K562 (cell line): ENCODE measurements at regions not wholly inside any gene's neighbourhood (a gene's known extent, or its start where the extent isn't known, plus 50 kb on each side); places are given as distances from the start of the nearest gene placed in this dataset.

Experiments used
- ATAC-seq: fragments of 200-7000 bp; cut with Tn5 transposase; 3 replicates; pipeline ENCODE4 v1.9.1; 2020; ENCODE audit warnings: moderate library complexity
- BruUV-seq: library from RNA; stranded (reverse); fragments of 400-500 nt; replicated peaks from 2 replicates; lab custom pipeline; 2021; lab: Mats Ljungman, UMichigan
- CTCF ChIA-PET: fragments of 300-600 bp; formaldehyde crosslinking; extraction: SDS; loops from one replicate; lab custom pipeline; 2021; ENCODE audit warnings: low intra/inter-chr PET ratio; lab: Yijun Ruan, JAX
- POLR2A ChIA-PET: fragments of 300-600, 350-650 bp; sonication (Branson Sonifier 250); formaldehyde crosslinking; extraction: SDS; loops from one replicate; lab custom pipeline; 2021; ENCODE audit warnings: antibody characterized with exemption, inconsistent platforms; lab: Yijun Ruan, JAX
- DNase-seq, 4 experiments: peaks; one replicate each; pipeline versions ENCODE4 v3.0.0 to v3.0.0-alpha.2; 2011 to 2018; ENCODE audit warnings: low spot score in 3 of 4, mixed read lengths in 3 of 4; ENCODE audit errors: extremely low read depth in 1 of 4
- FAIRE-seq: peaks from 2 replicates; lab custom pipeline; 2011; peaks lifted over from hg19 to GRCh38; lab: Jason Lieb, UNC
- H2AFZ ChIP-seq: 2 replicates; pipeline ENCODE4 v1.6.0; 2011; ENCODE audit warnings: low read depth, low read length, control low read depth, inconsistent platforms
- H3K27ac ChIP-seq: fragments of 200-600 bp; 3 replicates; pipeline ENCODE4 v1.8.0; 2011; ENCODE audit warnings: low read depth, mild to moderate bottlenecking, control low read depth, inconsistent platforms, low read length, moderate library complexity, mixed read lengths; ENCODE audit errors: extremely low read depth
- H3K27me3 ChIP-seq, 2 experiments: fragments of 300-600 bp in 1 of 2; 2 replicates in 1 of 2; 3 replicates in 1 of 2; pipeline versions ENCODE4 v1.6.0 to v1.8.0; 2011; ENCODE audit warnings: inconsistent platforms in 2 of 2, low read length in 2 of 2, mild to moderate bottlenecking in 1 of 2, mixed read lengths in 1 of 2, moderate library complexity in 1 of 2; ENCODE audit not compliant: control insufficient read depth in 2 of 2, insufficient read depth in 2 of 2
- H3K36me3 ChIP-seq: fragments of 300-600 bp; 3 replicates; pipeline ENCODE4 v1.8.0; 2011; ENCODE audit warnings: mild to moderate bottlenecking, low read length, inconsistent platforms; ENCODE audit not compliant: control insufficient read depth, insufficient read depth
- H3K4me1 ChIP-seq, 2 experiments: fragments of 200-600 bp in 1 of 2; replicated peaks in 1 of 2; 2 replicates in 1 of 2; 3 replicates in 1 of 2; pipeline versions ENCODE4 v1.5.1 to v1.8.0; 2011; ENCODE audit warnings: inconsistent platforms in 2 of 2, low read length in 2 of 2, mild to moderate bottlenecking in 1 of 2, mixed read lengths in 1 of 2, moderate library complexity in 1 of 2; ENCODE audit not compliant: control insufficient read depth in 2 of 2, insufficient read depth in 2 of 2
- H3K4me2 ChIP-seq: 2 replicates; pipeline ENCODE4 v1.6.1; 2011; ENCODE audit warnings: low read length, control low read depth, inconsistent platforms, mixed read lengths; ENCODE audit not compliant: insufficient read depth
- H3K4me3 ChIP-seq: fragments of 200-600 bp; sonication (generic), shearing (Covaris generic); 2 replicates; pipeline ENCODE4 v1.5.1; 2016; ENCODE audit warnings: control low read depth, inconsistent platforms
- H3K79me2 ChIP-seq: fragments of 200-600 bp; 3 replicates; pipeline ENCODE4 v1.8.0; 2011; ENCODE audit warnings: low read length, inconsistent platforms; ENCODE audit not compliant: control insufficient read depth, insufficient read depth
- H3K9ac ChIP-seq, 2 experiments: 2 replicates each; pipeline versions ENCODE4 v1.6.0 to v1.6.1; 2011; ENCODE audit warnings: low read depth in 2 of 2, low read length in 2 of 2, control low read depth in 1 of 2, inconsistent platforms in 1 of 2, mild to moderate bottlenecking in 1 of 2, mixed read lengths in 1 of 2; ENCODE audit not compliant: insufficient read depth in 1 of 2
- H3K9me1 ChIP-seq: one replicate; pipeline ENCODE4 v1.6.0; 2011; ENCODE audit warnings: inconsistent platforms, mild to moderate bottlenecking, low read length, moderate library complexity; ENCODE audit not compliant: control insufficient read depth, insufficient read depth
- H3K9me3 ChIP-seq: replicated peaks from 2 replicates; pipeline ENCODE4 v1.5.1; 2011; ENCODE audit warnings: low read depth, low read length, inconsistent platforms; ENCODE audit not compliant: control insufficient read depth, insufficient read depth
- H4K20me1 ChIP-seq: replicated peaks from 2 replicates; pipeline ENCODE4 v1.6.1; 2011; ENCODE audit warnings: low read length, inconsistent platforms, mixed read lengths; ENCODE audit not compliant: control insufficient read depth, insufficient read depth
- KDM2B ChIP-seq: fragments of 250-450 bp; sonication (Bioruptor Pico); IDR thresholded peaks from 2 replicates; pipeline ENCODE4 v1.8.0; 2021; ENCODE audit warnings: mild to moderate bottlenecking, moderate library complexity
- MTF1 ChIP-seq: fragments of 250-450 bp; sonication (Bioruptor Pico); IDR thresholded peaks from 2 replicates; pipeline ENCODE4 v1.9.0; 2021; ENCODE audit warnings: moderate library complexity, mild to moderate bottlenecking, inconsistent platforms, borderline replicate concordance
- NR4A1 ChIP-seq, 2 experiments: fragments of 250-450 bp in 1 of 2; fragments of 450-650 bp in 1 of 2; sonication (Bioruptor Pico) in 1 of 2; IDR thresholded peaks; 2 replicates each; pipeline versions ENCODE4 v1.4.0 to v1.6.1; 2016 to 2020; ENCODE audit warnings: mild to moderate bottlenecking in 2 of 2, missing compliant biosample characterization in 1 of 2, missing genetic modification characterization in 1 of 2, moderate library complexity in 1 of 2
- PTRF ChIP-seq: fragments of 450-650 bp; IDR thresholded peaks from 2 replicates; pipeline ENCODE4 v1.6.1; 2016; ENCODE audit warnings: mild to moderate bottlenecking, missing genetic modification characterization, missing compliant biosample characterization
- PYGO2 ChIP-seq: fragments of 450-650 bp; IDR thresholded peaks from 2 replicates; pipeline ENCODE4 v1.6.1; 2016; ENCODE audit warnings: mild to moderate bottlenecking, missing genetic modification characterization, moderate library complexity, missing compliant biosample characterization
- SRSF3 ChIP-seq: fragments of 200-400 bp; formaldehyde crosslinking; IDR thresholded peaks from 2 replicates; pipeline ENCODE4 v1.6.1; 2016; ENCODE audit warnings: mild to moderate bottlenecking, low read length, moderate library complexity; ENCODE audit not compliant: insufficient read depth
- TOE1 ChIP-seq, 2 experiments: fragments of 450-650 bp in 1 of 2; sonication (generic) in 1 of 2; formaldehyde crosslinking in 1 of 2; IDR thresholded peaks; 2 replicates each; pipeline versions ENCODE4 v1.7.1 to v1.8.0; 2016 to 2022; ENCODE audit warnings: borderline replicate concordance in 2 of 2, mild to moderate bottlenecking in 2 of 2, antibody characterized with exemption in 1 of 2, inconsistent platforms in 1 of 2, low read depth in 1 of 2, missing genetic modification reagents in 1 of 2, moderate library complexity in 1 of 2
- ZNF184 ChIP-seq: sonication (generic); formaldehyde crosslinking; IDR thresholded peaks from 2 replicates; pipeline ENCODE4 v1.5.0; 2020; ENCODE audit warnings: missing genetic modification reagents
- ZNF445 ChIP-seq: fragments of 250-450 bp; sonication (Bioruptor Pico); IDR thresholded peaks from 2 replicates; pipeline ENCODE4 v1.4.0; 2020; ENCODE audit warnings: low read depth, mild to moderate bottlenecking, moderate library complexity
- ZSCAN32 ChIP-seq: fragments of 450-650 bp; formaldehyde crosslinking; IDR thresholded peaks from 2 replicates; pipeline ENCODE4 v1.4.0; 2020; ENCODE audit warnings: mild to moderate bottlenecking, moderate library complexity
- WGBS: fragments of 100-300 bp; shearing (Covaris generic); methylation state at CpG from one replicate; pipeline ENCODE4 v1.1.6; 2016; ENCODE audit warnings: low coverage, mixed read lengths; ENCODE audit not compliant: insufficient coverage; ENCODE audit errors: missing lambda C conversion rate; 5-methylcytosine and 5-hydroxymethylcytosine counted together
- in situ Hi-C: fragments of 300-500 bp; cut with MboI; formaldehyde crosslinking; loops from 4 replicates; pipeline ENCODE4 v1.15.0; 2018; ENCODE audit warnings: inconsistent platforms, mixed read lengths
- intact Hi-C: fragments of 100-400 bp; cut with micrococcal nuclease; formaldehyde crosslinking; loops from 2 replicates; pipeline ENCODE4 v1.14.2; 2022
- TF ChIP-seq, protein P1 (sequence below), 2 experiments: fragments of 450-650 bp; IDR thresholded peaks; 2 replicates each; pipeline ENCODE4 v1.6.1; 2016; ENCODE audit warnings: mild to moderate bottlenecking in 2 of 2, borderline replicate concordance in 1 of 2, low read depth in 1 of 2, moderate library complexity in 1 of 2

DNA sequence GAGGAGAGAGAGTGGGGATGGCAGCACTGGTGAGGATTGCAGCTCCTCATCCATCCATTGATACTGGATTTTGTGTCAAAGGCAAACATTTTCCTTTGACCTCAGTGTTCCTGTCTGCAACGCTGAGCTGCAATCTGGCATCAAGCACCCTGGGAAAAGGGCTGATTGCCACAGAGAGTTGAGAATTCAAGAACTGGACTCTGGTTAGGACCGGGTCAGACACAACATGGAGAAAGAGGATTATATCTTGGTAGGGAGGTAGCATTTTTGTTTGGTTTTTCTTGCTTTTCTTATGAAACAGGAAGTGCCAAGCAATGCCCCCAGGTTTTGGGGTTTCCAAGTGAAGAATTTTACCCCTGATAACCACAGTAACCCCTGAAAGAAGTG is 81.9 kb upstream of the PKDCC start:
- H3K79me2 ChIP-seq = no peaks in the 10 kb centered on the region
- ATAC-seq (no peak), FAIRE-seq (no peak), DNase-seq (no peak)
- no peaks in the 10 kb centered on the region for H3K4me1 ChIP-seq
- H3K9me3 ChIP-seq = no peaks in the 10 kb centered on the region
- intact Hi-C loops (no loop called here), in situ Hi-C loops (no loop called here)
- H3K36me3 ChIP-seq = no peaks in the 10 kb centered on the region
- H3K9me1 ChIP-seq = no peaks in the 10 kb centered on the region
- H3K4me3 ChIP-seq = no peak overlapping the region
- no peak overlapping the region for H3K4me2 ChIP-seq
- ChIA-PET CTCF (no interaction called here), POLR2A (interaction anchor here (0.7 kb wide), 1 partner anchor 297 kb away, joined by 3 read pairs; no protein-coding TSS in a partner anchor)
- no peak overlapping the region for H3K9ac ChIP-seq
- no TSS peak for BruUV-seq
- 0% methylated on average over 2 of the region's 2 CpGs for WGBS
- H3K27me3 ChIP-seq = peaks cover 5 to 35% of the 10 kb centered on the region in 2 experiments; a peak in 4 of 5 replicates
- H2AFZ ChIP-seq = no peak overlapping the region
- H4K20me1 ChIP-seq = peaks cover 3% of the 10 kb centered on the region; the same call in 1 of the 2 replicates
- TF ChIP-seq MTF1 (CRISPR knock-in tag) (no peak), TOE1 (IDR thresholded peaks at IDR 0.05; ENCODE audit: borderline replicate concordance) (no peak), TOE1 (CRISPR knock-in tag; IDR thresholded peaks at IDR 0.05; ENCODE audit: borderline replicate concordance, low read depth) (no peak), PTRF (tag) (no peak), KDM2B (CRISPR knock-in tag) (no peak), PYGO2 (tag) (no peak), ZSCAN32 (CRISPR knock-in tag) (no peak), ZNF445 (CRISPR knock-in tag) (no peak), NR4A1 (CRISPR knock-in tag; IDR thresholded peaks at IDR 0.05) (no peak), NR4A1 (tag; IDR thresholded peaks at IDR 0.05) (no peak), SRSF3 (no peak), ZNF184 (CRISPR knock-in tag) (no peak)
- TF ChIP-seq, protein P1, sequence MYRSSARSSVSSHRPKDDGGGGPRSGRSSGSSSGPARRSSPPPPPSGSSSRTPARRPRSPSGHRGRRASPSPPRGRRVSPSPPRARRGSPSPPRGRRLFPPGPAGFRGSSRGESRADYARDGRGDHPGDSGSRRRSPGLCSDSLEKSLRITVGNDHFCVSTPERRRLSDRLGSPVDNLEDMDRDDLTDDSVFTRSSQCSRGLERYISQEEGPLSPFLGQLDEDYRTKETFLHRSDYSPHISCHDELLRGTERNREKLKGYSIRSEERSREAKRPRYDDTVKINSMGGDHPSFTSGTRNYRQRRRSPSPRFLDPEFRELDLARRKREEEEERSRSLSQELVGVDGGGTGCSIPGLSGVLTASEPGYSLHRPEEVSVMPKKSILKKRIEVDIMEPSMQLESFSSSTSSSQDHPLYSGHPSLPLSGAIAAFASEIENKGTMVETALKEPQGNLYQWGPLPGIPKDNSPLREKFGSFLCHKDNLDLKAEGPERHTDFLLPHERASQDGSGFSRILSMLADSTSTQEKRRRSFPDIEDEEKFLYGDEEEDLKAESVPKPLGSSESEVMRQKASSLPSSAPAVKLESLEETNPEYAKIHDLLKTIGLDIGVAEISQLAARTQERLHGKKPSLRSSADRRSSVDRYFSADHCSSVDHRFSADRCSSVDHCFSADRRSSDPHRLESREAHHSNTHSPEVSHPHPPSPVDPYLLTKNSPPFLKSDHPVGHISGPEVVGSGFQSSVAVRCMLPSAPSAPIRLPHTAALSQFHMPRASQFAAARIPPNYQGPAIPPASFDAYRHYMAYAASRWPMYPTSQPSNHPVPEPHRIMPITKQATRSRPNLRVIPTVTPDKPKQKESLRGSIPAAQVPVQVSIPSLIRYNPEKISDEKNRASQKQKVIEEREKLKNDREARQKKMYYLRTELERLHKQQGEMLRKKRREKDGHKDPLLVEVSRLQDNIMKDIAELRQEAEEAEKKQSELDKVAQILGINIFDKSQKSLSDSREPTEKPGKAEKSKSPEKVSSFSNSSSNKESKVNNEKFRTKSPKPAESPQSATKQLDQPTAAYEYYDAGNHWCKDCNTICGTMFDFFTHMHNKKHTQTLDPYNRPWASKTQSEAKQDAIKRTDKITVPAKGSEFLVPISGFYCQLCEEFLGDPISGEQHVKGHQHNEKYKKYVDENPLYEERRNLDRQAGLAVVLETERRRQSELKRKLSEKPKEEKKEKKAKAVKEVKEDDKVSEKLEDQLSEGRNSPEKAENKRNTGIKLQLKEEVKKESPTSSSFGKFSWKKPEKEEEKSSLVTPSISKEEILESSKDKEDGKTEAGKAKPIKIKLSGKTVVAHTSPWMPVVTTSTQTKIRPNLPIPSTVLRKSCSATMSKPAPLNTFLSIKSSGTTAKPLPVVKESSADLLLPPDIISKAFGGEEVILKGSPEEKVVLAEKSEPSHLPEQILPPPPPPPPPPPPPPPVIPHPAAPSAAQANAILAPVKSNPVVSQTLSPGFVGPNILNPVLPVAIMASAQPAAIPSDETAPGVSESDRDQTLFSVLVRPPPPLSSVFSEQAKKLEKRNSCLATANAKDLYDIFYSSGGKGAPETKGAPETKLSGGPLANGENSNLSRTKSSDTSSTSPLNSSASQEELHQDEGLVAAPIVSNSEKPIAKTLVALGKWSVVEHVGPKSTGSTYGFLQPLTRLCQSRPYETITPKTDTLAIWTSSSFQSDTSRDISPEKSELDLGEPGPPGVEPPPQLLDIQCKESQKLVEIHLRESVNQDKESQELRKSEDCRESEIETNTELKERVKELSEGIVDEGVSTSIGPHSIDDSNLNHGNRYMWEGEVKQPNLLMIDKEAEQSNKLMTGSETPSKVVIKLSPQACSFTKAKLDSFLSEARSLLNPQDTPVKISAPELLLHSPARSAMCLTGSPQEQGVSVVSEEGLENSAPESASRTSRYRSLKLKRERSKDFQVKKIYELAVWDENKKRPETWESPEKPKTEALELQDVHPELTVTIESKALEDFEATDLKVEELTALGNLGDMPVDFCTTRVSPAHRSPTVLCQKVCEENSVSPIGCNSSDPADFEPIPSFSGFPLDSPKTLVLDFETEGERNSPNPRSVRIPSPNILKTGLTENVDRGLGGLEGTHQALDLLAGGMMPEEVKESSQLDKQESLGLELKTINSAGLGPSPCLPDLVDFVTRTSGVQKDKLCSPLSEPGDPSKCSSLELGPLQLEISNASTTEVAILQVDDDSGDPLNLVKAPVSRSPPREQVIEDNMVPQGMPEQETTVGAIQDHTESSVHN (IDR thresholded peaks at IDR 0.05; ENCODE audit: borderline replicate concordance in 1 of 2, low read depth in 1 of 2) = no peak
- no peak overlapping the region for H3K27ac ChIP-seq
